Hematopoietic multipotent progenitor cell treated with erythropoietin and hydrocortisone succinate and interleukin-3 and kit ligand, for 17 days (in vitro differentiated cells): ENCODE measurements at regions not wholly inside any gene's neighbourhood (a gene's known extent, or its start where the extent isn't known, plus 50 kb on each side); places are given as distances from the start of the nearest gene placed in this dataset.

Experiments
- DNase-seq: peaks from one replicate; pipeline ENCODE4 v3.0.0-alpha.2; 2015; ENCODE audit warnings: low spot score

DNA sequence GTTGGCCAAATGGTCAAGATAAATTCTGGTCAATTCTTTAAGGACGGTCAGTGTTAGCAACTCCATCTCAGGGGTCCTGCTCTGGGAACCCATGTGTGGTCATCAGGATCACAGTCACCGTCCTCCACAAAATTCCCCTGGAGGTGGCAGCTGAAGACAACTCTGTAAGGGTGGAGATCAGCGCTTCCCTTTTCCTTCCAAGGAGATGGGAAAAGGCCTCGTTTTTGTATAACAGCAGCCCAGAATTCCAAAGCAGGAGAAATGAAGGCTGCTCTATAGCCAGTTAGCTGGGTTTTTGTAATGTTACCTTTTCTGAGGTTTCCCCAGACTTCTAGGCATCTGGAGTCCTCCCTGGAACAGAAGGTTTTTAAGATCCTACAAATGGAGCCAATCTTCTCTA is 334.8 kb downstream of the MYCN start:
- DNase-seq = no peak

DNA sequence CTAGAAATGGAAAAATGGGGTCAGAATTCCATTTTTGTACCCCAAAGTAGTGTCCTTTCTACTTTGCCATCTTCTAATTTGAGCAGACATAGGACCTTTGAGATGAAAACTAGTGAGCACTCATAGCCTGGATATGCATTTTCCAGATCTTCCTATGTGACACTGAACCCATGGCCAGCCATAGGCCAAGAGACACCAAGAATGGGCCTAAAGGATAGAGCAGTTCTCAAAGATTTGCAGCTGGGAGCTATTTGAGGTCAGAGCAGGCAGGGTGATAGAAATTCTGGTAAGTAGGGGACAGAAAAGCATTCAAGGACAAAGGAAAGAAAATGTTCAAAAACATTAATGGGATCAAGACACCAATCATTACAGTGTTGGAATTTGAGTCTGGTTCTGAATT is 332.8 kb downstream of the MYCN start:
- no peak for DNase-seq

DNA sequence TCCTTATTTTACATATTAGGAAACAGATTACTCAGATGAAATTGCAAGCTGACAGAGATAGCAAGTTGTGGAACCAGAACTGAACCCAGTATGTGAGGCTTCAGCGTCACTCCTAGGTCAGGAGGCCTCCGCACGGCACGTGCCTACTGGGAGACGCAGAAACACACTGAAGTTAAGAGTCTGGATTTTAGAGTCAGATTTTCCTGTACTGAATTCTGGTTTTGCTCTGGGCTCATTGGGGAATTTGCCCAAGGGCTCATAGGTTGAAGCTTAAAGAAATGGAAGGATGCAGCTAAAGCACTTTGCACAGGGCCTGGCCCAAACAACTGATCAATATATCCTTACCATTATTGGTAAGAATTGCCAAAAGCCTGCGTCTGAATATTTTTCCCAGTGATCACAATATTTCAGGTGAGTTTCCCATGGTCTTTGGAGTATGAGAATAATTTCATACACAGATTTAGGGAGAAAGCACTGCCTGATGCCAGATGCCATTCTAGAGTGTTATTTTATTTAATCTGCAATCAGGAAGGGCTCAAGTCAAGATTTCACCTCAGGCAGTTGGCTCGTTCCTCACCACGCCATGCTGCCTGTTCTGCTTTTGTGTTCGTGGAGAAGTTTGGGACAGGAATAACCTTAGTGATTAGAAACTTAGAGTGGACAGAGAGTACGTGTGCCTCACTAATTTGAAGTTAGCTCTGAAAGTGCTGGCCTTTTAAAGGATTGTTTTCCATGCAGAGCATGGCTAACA is 331.9 kb downstream of the MYCN start:
- no peak for DNase-seq

DNA sequence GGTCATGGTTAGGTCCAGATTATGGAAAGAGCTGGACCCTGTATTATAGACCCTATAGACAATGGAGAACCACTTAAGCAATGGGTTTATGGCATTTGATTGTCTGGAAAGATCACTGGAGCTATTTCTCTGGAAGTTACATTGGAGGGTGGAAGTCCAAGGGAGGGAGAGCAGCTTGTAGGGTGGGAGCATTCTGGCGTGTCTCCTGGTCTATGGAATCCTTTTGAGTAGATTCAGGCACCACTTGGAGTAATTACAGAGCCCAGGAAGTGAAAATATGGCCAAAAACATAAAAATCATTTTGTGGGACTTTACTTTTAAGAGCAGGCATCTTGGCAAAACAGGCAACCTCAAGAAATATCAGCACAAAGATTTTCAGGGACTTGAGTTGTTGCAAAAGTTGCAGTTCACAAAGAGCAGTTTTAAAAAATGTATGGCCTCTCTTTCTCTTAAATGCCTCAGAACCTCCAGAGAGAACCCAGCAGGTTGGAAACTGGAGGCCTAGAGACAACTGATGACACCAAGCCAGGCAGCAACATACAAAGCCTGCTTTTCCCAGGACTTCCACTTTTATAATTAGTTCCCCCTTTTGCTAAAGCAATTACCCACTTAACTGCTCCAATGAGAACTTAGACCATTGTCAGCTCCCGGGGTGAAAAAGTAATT is 331.0 kb downstream of the MYCN start:
- no peak for DNase-seq

DNA sequence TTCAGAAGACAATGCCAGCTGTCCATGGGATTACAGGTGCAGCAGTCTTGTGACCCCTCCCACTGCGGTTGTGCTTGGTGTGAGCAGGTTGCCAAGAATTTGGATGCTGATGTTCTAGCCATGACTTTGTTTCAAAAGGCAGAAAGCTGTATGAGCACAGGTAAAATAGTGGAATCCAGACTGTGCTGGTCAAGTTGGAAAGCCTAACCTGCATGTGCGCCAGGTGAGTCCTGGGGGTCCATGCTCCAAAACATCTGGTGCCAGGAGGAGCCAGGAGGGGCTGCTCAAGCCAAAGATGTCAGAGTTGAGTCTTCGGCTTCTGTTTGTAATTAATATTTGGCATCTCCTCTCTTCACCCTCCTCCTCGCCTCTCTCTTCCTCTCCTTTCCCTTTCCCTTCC is 330.1 kb downstream of the MYCN start:
- no peak for DNase-seq

DNA sequence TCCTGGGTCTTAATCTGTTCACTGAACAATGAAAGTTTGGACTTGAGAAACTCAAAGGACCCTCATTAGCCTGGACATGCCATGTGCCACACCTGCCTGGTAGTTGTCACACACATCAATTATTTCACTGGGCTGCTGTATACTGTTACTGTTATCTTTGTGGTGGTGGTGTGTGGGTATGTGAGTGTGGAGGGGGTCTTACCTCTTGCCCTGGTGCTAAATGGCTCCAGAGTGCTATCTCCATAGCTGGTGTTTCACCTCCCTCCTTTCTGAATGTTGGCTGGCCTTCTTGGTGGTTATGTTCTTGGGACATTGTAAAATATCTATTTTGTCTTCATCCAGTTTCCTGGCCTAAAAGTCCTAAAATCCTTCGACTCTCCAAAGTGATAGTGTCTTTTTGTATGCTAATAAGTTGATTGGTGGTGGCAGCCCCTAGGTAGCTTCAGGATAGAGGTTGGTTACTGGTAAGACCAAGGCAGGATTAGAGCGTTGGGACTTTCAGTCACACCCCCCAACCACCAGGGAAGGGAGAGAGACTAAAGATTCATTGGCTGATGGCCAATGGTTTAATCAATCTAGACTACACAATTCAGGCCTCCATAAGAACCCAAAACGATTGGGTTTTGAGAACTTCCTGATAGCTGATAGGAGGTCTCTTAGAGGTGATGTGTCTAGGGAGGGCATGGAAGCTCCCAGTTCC is 328.1 kb downstream of the MYCN start:
- DNase-seq = no peak

DNA sequence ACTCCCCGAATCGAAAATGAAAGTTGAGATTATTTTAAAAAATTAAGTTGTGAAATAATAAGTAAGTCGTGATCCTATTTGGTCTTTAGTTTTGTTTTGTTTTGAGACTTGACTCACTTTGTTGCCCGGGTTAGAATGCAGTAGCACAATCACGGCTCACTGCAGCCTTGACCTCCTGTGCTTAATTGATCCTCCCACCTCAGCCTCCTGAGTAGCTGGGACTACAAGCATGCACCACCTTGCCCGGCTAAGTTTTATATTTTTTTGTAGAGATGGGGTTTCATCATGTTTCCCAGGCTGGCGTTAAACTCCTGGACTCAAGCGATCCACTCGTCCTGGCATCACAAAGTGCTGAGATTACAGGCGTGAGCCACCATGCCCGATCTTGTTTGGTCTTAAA is 326.2 kb downstream of the MYCN start:
- DNase-seq = no peak

DNA sequence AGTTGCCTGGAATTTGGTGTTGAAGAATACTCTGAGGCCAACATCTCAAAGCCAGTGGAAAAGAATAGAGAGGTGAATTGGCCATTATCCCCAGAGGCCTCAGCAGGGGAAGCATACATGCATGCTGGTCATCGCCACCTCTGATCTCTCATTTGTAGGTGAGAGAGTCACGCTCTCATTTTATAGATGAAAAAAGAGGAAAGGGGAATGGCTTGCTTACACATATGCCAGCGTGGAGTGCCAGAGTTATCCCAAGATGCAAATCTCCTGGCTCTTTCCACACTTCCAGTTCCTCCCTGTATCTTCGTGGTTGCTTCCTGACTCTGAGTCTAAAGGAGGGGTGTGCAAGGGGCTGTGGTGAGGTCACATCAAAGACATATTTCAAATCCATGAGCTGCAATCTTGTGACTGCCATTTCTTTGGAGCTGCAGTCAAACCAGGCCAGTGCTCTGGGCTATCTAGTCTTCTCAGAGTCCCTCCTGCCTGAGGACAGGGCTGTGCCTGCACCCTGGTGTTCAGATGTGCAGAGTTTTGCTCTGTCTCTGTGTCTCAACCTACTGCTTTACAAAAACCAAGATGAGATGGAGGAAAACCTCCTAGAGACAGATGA is 324.7 kb downstream of the MYCN start:
- no peak for DNase-seq

DNA sequence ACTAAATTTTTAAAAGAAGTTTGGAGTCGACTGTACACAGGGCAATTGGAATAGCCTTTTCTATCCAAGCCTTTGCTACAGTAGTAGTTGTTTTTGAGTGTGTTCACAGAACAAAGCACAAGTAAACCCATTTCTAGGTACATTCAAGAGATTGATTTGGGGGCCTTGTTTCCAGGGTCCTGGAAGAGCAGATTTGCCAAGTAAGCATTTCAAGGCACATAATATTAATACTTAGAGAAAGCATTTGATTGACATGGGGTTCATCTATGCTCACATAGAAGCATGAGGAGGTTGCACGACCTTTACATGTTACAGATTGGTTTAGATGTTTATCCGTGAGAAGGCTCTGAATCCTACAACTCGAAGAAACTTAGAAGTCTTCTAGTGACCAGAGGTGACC is 324.1 kb downstream of the MYCN start:
- no peak for DNase-seq

DNA sequence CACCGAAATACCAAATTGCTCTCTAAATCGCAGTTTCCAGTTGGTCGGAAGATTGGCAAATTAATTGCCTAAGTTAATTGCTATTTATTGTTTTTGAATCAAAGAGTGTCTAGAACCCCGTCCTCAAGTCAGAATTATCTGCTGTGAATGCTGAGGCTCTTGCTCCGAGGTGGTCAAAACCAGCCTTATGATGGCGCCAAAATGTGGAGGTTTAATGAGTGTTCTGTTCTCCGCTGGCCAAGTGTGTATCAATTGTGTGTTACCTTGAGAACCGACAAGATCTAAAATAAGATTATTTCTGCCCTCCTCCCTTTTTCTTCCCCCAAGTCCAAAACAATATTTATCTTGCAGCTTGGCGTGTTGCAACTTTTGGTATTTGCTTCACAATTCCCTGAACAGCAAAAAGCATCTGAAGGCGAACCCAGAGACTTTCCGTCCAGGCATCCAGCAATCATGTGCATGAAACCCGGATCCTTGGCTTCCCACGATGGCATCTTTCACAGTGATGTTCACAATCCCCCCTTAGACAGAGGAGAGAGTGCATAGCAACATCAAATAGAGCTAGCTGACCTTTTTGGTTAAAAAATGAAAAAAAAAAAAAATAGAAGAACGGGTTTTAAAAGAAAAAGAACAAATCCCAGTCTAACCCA is 323.0 kb downstream of the MYCN start:
- DNase-seq = no peak

DNA sequence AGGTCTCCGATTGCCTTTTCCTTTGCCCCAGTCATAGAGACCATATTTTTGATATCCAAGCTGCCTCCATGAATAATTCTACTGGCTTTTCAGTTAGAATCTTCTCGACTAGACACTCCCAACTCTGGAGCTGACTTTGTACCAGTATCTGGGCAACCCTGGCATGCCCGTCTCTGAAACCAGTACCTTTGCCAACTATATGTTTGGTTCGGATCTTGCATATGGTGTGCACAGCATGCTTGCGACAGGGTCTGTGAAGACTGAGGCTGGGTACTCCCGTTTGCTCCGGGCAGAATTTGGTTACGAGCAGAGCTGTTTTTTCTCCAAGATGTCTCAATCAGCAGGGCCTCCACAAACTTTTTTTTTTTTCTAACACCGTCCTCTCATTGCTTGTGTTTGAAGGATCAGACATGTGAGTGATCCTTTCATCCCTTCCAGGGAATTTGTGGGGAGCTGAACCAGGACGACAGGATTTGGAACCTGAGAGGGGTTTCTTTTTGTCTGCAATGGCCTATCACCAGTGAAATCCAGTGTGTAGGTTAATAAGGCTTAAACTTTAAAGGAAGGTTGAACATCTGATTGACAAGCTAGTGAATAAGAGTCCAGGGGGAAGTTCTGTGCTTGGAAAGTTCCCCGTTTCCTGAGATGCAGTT is 322.3 kb downstream of the MYCN start:
- no peak for DNase-seq

DNA sequence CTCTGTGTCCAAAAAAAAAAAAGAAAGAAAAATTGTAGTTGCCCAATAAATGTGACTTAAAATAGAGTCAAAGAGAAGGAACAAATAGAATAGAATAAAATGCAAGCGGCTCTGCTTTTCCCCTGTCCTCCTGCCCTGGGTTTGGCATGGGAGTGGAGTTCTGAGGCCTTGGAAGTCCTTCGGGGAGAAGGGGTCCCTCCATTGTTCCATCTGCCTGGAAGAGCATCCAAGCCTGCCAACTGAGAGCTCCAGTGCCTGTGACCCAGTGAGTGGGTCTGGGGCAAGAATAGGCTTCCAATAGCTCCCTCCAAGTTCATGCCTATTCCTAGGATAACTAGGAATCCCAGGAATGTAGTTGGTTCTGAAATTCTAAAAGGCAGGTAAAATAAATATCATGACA is 321.4 kb downstream of the MYCN start:
- no peak for DNase-seq

DNA sequence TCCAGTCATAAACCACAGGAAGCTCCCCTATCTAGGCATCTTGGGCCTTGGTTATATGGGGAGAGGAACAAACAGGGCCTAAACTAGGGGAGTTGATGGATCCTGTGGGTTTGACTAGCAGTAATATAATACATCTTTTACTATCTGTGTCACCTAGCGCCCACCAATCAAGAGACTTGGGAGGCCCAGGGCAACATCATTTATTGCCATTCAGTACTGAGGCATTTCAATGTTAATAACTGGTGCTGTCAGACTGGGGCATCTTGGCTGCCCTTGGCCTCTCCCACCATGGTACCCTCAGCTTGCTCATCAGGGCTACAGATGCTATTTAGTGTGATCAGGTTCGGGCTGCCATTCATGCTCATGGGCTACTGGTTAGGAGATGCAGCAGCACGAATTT is 320.7 kb downstream of the MYCN start:
- no peak for DNase-seq

DNA sequence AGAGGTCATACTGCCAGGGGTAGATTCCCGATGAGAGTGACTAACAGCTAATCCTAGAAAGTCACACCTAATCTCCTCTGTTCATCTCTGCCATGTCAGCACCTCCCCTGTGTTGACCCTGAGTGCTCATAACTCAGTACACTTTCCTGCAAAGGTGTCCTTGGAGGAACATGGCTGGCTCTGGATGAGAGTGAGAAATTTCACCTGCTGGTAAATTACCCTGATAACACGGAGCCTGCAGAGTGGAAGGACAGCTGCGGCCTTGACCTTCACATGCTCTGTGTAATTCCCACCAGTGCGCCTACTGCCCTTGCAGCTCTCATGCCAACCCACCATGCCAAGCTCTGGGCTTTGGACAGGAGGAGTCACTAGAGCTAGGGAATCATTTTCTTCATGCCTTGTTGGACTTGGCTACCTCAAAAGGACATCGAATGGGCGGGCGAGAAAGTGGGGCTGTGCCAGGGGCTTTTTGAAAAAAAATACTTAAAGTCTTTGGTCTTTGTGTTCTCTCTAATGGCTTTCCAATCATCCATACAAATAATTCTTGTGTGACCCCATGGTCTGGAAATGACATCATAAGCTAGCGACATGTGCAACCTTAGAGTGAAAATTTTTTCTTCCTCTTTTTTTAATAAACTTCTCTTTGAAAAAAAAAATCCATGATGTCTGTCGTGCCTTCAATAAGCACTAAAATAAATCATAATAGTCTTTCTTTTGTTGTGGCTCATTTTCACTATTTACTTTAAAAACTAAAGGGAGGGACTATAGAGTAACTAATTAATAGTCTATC is 319.9 kb downstream of the MYCN start:
- no peak for DNase-seq

DNA sequence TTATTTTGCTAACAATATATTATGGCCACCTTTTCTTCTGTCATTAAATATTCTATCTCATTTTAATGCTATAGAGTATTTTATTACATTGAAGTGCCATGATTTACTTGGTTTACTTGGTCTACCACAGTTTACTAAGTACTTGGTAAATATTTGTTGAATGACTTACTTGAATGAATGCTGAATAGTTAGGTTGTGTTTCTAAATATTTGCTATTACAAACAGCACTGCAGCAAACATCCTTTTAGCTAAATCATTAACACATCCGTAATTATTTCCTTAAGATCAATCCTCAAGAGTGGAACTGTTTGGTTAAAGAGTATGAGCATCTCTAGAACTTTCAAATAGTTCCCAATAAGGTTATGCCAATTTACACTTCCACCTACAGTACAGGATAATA is 318.7 kb downstream of the MYCN start:
- DNase-seq = no peak

DNA sequence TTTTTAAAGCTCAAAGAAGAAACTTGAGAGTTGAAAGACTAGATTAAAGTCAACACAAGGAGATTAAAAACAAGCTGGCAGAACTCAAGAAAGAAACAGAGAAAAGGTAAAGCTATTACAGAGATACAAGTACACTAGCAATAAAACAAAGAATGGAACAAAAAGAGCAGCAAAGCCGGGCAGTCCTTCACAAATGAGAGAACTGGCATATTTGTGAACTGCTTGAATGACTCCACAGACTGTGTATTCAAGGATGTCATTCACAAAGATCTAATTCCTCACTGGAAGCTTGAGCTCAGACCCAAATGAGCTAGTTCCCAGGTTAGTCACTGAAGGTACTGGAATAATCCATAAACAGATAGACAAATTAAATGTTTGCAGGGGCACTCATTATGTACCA is 318.0 kb downstream of the MYCN start:
- no peak for DNase-seq

DNA sequence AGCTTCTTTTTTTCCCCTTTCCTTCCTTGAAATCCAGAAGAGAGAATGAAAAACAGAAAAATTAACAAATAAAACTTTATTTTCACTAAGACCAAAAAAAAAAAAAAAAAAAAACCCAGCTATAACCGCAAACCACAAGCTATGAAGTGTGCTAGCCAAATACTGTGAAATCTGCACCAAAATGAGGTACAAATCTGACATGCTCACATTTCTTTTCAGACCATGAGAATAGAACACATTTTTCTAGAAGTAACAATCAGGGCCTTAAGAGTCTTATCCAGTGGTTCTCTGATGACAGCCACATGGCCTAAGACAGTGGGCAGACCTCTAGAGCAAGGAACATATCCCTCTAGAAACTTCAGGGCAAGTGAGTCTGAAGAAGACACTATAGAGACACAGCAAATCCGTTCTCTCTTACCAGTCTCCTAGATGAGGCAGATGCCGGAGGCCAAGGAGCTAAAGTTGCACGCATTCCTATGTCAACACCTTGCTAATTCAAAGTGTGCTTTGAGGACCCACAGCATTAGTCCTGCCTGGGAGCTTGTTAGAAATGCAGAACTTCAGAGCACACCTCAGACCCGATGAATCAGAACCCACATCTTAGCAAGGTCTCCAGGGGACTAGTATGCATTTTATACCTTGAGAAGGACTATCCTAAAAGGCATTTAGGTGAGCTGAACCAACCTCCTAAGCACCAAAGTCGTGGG is 317.1 kb downstream of the MYCN start:
- no peak for DNase-seq

DNA sequence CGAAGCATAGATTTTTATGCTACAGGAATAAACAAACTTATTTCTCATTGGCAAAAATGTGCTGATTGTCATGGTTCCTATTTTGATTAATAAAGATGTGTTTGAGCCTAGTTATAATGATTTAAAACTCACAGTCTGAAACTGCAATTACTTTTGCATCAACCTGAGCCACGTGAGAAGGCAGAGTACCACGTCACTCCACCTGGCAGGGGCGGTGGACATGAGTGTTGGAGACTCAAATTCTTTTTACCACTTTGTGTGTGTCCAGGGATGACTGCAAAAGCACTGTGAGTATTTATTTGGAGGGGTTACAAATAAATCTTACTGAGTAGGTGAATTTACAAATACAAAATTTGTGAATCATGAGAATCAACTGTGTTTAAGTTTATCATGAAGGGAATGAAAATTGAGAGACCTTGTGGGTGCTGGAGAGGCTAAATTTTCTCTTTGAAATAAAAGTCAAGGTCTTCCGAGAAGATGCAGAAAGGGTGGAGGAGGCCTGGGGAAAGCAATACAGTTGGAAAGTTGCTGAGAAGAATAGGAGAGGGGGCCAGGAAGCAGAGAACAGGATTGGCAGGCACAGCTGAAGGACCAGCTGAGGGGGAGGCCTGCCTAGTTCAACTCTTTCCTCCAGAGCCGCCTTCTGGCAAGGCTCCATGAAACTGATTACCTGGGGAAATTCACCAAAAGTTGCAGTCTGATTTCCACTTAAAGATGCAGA is 316.4 kb downstream of the MYCN start:
- no peak for DNase-seq

DNA sequence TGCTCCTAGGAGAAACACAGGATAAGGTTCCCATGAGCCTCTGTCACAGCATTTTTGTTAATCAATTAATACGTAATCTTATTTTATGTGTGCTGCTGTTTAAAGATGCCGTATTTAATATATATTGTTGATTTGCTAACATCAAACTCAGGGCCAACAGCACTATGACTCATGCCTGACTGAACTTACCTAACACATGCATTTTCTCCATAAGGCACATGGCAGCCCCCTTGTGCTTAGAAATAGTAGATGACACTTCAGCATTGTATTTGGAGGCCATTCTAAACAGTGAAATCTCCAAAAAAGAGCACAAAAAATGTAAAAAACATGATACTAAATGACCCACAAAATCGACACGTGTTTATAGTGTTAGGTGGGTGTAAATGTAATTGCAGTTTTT is 314.8 kb downstream of the MYCN start:
- DNase-seq = no peak
